Stimulated activated memory B cell treated with anti-CD40 and anti-IgM and Interleukin-4, amounts not matched to agents 10 μg/mL and 1 μg/mL and 100 μg/mL, for 72 hours (primary cell): ENCODE measurements at regions not wholly inside any gene's neighbourhood (a gene's known extent, or its start where the extent isn't known, plus 50 kb on each side); places are given as distances from the start of the nearest gene placed in this dataset.
"Not testable (repeated sequence)": the region's sequence is repeated elsewhere in the genome, so short reads cannot be mapped to it uniquely, and the experiment has no call there.

ENCODE experiments used
- ATAC-seq: fragments of 150-1000 bp; cut with Tn5 transposase; 2 replicates; pipeline ENCODE4 v1.10.0; 2021
- H3K27ac Mint-ChIP-seq: one replicate; pipeline ENCODE4 v1.8.0; 2022; ENCODE audit warnings: mild to moderate bottlenecking, mixed read lengths
- H3K27me3 Mint-ChIP-seq: one replicate; pipeline ENCODE4 v1.8.0; 2022; ENCODE audit warnings: mixed read lengths
- H3K36me3 Mint-ChIP-seq: one replicate; pipeline ENCODE4 v1.8.0; 2022; ENCODE audit warnings: mixed read lengths
- H3K4me1 Mint-ChIP-seq: one replicate; pipeline ENCODE4 v1.8.0; 2022; ENCODE audit warnings: mixed read lengths
- H3K4me3 Mint-ChIP-seq: one replicate; pipeline ENCODE4 v1.8.0; 2022; ENCODE audit warnings: mild to moderate bottlenecking, moderate library complexity, mixed read lengths
- H3K9me3 Mint-ChIP-seq: one replicate; pipeline ENCODE4 v1.8.0; 2022; ENCODE audit warnings: mixed read lengths

DNA sequence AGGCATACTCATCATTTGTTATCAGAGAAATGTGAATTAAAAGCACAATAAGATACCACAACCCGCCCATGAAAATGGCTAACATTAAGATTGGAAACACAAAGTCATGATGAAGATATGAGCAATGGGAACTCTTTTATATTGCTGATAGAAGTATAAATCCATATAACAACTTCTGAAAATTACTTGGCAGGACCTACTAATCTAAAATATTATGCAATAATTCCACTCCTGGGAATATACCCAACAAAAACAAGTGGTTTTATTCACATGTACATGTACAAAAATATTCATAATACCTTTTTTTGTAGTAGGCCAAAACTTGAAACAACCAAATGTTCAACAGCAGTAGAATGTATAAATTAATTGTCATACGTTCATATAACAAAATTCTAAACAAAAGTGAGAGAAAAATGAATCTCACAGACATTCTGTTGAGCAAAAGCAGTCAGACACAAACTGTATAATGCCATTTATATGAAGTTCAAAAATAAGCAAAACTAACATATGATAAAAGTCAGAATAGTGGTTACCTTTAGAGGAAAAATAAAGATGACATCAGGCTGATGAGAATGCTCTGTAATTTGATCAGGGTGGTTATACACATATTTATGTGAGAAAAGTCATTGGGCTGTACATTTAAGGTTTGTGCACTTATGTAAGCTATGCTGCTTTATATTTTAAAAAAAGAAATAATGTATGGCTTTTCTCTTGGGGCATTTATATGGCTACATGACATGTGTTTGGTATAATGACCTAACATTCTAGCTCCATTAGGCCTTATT lies 309.2 kb upstream of the KITLG start:
- no peaks in the 10 kb centered on the region for H3K36me3 Mint-ChIP-seq
- H3K4me3 Mint-ChIP-seq = no peak overlapping the region
- H3K27me3 Mint-ChIP-seq = no peaks in the 10 kb centered on the region
- H3K4me1 Mint-ChIP-seq = no peaks in the 10 kb centered on the region
- H3K9me3 Mint-ChIP-seq = no peaks in the 10 kb centered on the region
- no peak for ATAC-seq
- no peak overlapping the region for H3K27ac Mint-ChIP-seq

- Mint-ChIP-seq H3K4me3 (no peak overlapping the region), H3K27me3 (no peaks in the 10 kb centered on the region), H3K9me3 (no peaks in the 10 kb centered on the region), H3K4me1 (no peaks in the 10 kb centered on the region), H3K27ac (no peak overlapping the region), H3K36me3 (no peaks in the 10 kb centered on the region)
- no peak for ATAC-seq
Measured at GRCh38 chr12:88884600-88884999, 304.3 kb upstream of the KITLG start.

DNA sequence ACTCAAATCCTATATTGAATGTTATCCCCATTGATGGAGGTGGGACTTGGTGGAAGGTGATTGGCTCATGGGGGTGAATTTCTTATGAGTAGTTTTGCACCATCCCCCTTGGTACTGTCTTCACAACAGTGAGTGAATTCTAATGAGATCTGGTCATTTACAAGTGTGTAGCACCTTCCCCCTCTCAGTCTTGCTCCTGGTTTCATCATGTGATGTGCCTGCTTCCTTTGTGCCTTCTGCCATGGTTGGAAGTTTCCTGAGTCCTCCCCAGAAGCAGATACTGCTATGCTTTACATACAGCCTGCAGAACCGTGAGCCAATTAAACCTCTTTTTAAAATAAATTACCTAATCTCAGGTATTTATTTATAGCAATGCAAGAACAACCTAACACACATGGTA lies 302.4 kb upstream of the KITLG start:
- H3K27ac Mint-ChIP-seq = no peak overlapping the region
- no peaks in the 10 kb centered on the region for H3K4me1 Mint-ChIP-seq
- no peaks in the 10 kb centered on the region for H3K36me3 Mint-ChIP-seq
- H3K27me3 Mint-ChIP-seq = no peaks in the 10 kb centered on the region
- H3K9me3 Mint-ChIP-seq = no peaks in the 10 kb centered on the region
- no peak for ATAC-seq
- no peak overlapping the region for H3K4me3 Mint-ChIP-seq

GRCh38 chr12:88880051-88880450 lies 299.8 kb upstream of the KITLG start:
- no peaks in the 10 kb centered on the region for H3K36me3 Mint-ChIP-seq
- no peak overlapping the region for H3K4me3 Mint-ChIP-seq
- no peak for ATAC-seq
- H3K9me3 Mint-ChIP-seq = peaks cover 3% of the 10 kb centered on the region
- no peaks in the 10 kb centered on the region for H3K4me1 Mint-ChIP-seq
- H3K27me3 Mint-ChIP-seq = no peaks in the 10 kb centered on the region
- no peak overlapping the region for H3K27ac Mint-ChIP-seq

GRCh38 chr12:88878295-88878694 lies 298.0 kb upstream of the KITLG start:
- no peak overlapping the region for H3K27ac Mint-ChIP-seq
- no peak overlapping the region for H3K4me3 Mint-ChIP-seq
- ATAC-seq = no peak
- H3K4me1 Mint-ChIP-seq = no peaks in the 10 kb centered on the region
- no peaks in the 10 kb centered on the region for H3K36me3 Mint-ChIP-seq
- no peaks in the 10 kb centered on the region for H3K27me3 Mint-ChIP-seq
- H3K9me3 Mint-ChIP-seq = peaks cover 3% of the 10 kb centered on the region

DNA sequence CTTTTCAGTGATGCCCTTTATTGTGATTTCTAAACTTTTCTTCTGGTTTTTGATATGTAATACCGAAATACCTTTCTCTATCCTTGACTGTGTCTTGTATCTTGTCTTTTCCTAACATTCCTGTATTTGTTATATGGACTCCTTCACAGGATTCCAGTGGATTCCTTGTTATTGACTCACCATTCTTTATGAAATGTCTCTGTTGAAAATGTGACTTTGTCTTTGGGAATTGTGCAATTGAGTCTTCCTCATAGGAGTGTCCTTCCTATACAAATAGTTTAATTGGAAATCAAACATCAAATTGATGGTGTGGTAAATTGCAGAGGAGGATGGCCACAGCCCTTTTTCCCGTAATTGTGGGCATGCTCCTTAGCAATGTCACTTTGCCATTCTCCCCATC lies 296.6 kb upstream of the KITLG start:
- H3K9me3 Mint-ChIP-seq = peaks cover 3% of the 10 kb centered on the region
- H3K4me3 Mint-ChIP-seq = no peak overlapping the region
- no peaks in the 10 kb centered on the region for H3K36me3 Mint-ChIP-seq
- H3K4me1 Mint-ChIP-seq = no peaks in the 10 kb centered on the region
- ATAC-seq = no peak
- no peaks in the 10 kb centered on the region for H3K27me3 Mint-ChIP-seq
- H3K27ac Mint-ChIP-seq = no peak overlapping the region

- no peaks in the 10 kb centered on the region for H3K27me3 Mint-ChIP-seq
Measured at GRCh38 chr12:88870000-88870737, 289.9 kb upstream of the KITLG start.

DNA sequence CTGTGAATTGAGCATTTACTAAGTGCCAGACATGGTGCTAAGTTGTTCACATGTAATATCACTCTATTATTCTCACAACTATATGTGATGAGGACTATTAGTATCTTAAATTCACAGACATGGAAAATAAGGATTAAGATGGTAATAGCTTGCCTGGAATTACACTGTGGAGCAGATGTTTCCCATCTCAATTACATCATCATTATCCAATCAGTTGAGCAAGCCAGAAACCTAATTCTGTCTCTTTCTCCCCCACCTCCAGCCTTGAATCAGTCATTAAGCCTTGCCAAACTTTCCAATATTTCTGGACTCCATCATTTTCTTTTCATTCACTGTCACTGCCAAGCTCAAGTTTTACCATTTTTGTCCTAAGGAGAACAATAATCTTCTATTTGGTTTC lies 287.8 kb upstream of the KITLG start:
- no peak for ATAC-seq

More at GRCh38 chr12:88870000-88870737, 289.9 kb upstream of the KITLG start:
- no peaks in the 10 kb centered on the region for H3K9me3 Mint-ChIP-seq
- H3K36me3 Mint-ChIP-seq = no peaks in the 10 kb centered on the region
- no peak overlapping the region for H3K4me3 Mint-ChIP-seq
- no peak for ATAC-seq
- H3K27ac Mint-ChIP-seq = no peak overlapping the region
- H3K4me1 Mint-ChIP-seq = no peaks in the 10 kb centered on the region

GRCh38 chr12:88867510-88867909 lies 287.2 kb upstream of the KITLG start:
- no peak for ATAC-seq
- Mint-ChIP-seq H3K9me3 (no peaks in the 10 kb centered on the region), H3K4me1 (no peaks in the 10 kb centered on the region), H3K27me3 (no peaks in the 10 kb centered on the region), H3K4me3 (no peak overlapping the region), H3K27ac (no peak overlapping the region), H3K36me3 (no peaks in the 10 kb centered on the region)

More for the DNA sequence above, 287.8 kb upstream of the KITLG start:
- Mint-ChIP-seq H3K36me3 (no peaks in the 10 kb centered on the region), H3K9me3 (no peaks in the 10 kb centered on the region), H3K4me3 (no peak overlapping the region), H3K27ac (no peak overlapping the region), H3K27me3 (no peaks in the 10 kb centered on the region), H3K4me1 (no peaks in the 10 kb centered on the region)

- Mint-ChIP-seq H3K4me3 (no peak overlapping the region), H3K27ac (no peak overlapping the region), H3K36me3 (no peaks in the 10 kb centered on the region), H3K27me3 (no peaks in the 10 kb centered on the region), H3K4me1 (no peaks in the 10 kb centered on the region), H3K9me3 (no peaks in the 10 kb centered on the region)
- no peak for ATAC-seq
Measured at GRCh38 chr12:88866881-88867280, 286.6 kb upstream of the KITLG start.

- Mint-ChIP-seq H3K4me3 (no peak overlapping the region), H3K9me3 (no peaks in the 10 kb centered on the region), H3K36me3 (no peaks in the 10 kb centered on the region), H3K27ac (no peak overlapping the region), H3K27me3 (no peaks in the 10 kb centered on the region), H3K4me1 (no peaks in the 10 kb centered on the region)
- ATAC-seq = no peak
Measured at GRCh38 chr12:88865537-88865936, 285.3 kb upstream of the KITLG start.

- no peak for ATAC-seq
- Mint-ChIP-seq H3K9me3 (no peaks in the 10 kb centered on the region), H3K36me3 (no peaks in the 10 kb centered on the region), H3K4me1 (no peaks in the 10 kb centered on the region), H3K4me3 (no peak overlapping the region), H3K27ac (no peak overlapping the region), H3K27me3 (no peaks in the 10 kb centered on the region)
Measured at GRCh38 chr12:88860851-88861250, 280.6 kb upstream of the KITLG start.

DNA sequence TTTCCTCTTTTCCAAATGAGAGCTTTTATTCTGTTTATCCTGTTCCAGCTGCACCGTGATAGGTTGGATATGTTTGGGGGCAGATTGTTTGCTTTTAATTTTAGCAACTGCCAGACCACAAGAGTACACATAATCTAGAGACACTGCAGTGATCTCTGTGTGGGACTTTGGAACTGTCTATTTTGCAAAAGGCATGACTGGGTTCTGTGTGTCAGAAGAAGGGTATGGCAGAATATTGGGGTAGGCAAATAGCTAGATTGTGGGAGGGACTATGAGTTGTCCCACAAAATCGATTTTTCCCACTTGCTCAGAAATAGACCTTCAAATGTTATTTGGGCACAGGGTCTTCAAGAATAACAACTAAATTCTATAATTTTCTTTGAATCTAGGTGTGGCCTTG lies 275.9 kb upstream of the KITLG start:
- H3K4me3 Mint-ChIP-seq = no peak overlapping the region
- no peaks in the 10 kb centered on the region for H3K27me3 Mint-ChIP-seq
- H3K27ac Mint-ChIP-seq = no peak overlapping the region
- H3K4me1 Mint-ChIP-seq = no peaks in the 10 kb centered on the region
- no peak for ATAC-seq
- no peaks in the 10 kb centered on the region for H3K36me3 Mint-ChIP-seq
- no peaks in the 10 kb centered on the region for H3K9me3 Mint-ChIP-seq

DNA sequence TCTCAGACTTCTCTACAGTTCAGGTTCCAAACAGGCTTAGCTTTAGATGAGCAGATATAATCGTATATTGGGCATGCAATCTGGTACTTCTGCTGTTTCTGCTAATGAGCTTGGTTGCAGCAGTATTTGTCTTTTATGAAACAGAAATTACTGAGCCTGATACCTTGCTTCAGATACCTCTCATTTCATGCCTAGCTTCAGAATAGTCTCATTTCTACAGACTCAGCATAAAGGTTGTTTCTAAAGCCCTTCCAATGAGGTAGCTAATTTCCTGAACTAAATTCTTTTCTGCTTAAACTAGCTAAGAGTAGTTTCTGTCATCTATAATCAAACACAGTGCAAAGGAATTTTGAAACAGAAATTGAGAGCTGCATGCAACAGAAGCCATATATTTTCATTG lies 275.0 kb upstream of the KITLG start:
- no peak for ATAC-seq
- Mint-ChIP-seq H3K36me3 (no peaks in the 10 kb centered on the region), H3K4me3 (no peak overlapping the region), H3K4me1 (no peaks in the 10 kb centered on the region), H3K27me3 (no peaks in the 10 kb centered on the region), H3K9me3 (peaks cover 4% of the 10 kb centered on the region), H3K27ac (no peak overlapping the region)

DNA sequence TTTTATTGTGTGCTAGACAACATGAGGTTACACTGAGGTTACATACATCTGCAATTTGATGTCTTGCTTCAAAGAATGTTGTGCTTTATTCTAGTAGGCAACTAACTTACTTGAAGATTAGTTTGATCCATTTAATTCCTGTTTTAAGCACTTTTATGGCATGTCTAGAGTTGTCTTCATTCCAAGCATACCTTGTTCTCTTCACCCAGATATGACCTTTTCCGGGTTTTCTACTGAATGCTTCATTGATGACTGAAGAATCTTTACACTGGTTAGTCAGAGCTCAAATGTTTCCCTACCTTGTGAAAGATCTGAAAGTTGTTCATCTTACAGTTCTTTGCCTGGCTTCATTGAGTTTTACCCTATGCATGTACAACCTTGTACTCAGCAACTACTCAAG lies 274.0 kb upstream of the KITLG start:
- no peak for ATAC-seq
- Mint-ChIP-seq H3K4me3 (no peak overlapping the region), H3K36me3 (no peaks in the 10 kb centered on the region), H3K27me3 (no peaks in the 10 kb centered on the region), H3K27ac (no peak overlapping the region), H3K4me1 (no peaks in the 10 kb centered on the region), H3K9me3 (peaks cover 7% of the 10 kb centered on the region)

GRCh38 chr12:88847246-88847645 lies 267.0 kb upstream of the KITLG start:
- not testable (repeated sequence) for H3K4me3 Mint-ChIP-seq, H3K36me3 Mint-ChIP-seq, H3K27me3 Mint-ChIP-seq, H3K27ac Mint-ChIP-seq, H3K4me1 Mint-ChIP-seq, ATAC-seq
- peaks cover 15% of the 10 kb centered on the region for H3K9me3 Mint-ChIP-seq
